ENCODE measurements at regions not wholly inside any gene's neighbourhood (a gene's known extent, or its start where the extent isn't known, plus 50 kb on each side); places are given as distances from the start of the nearest gene placed in this dataset.
A peak's percentile ranks its signal among the peaks of the same experiment; 100 is the strongest.
"Not testable (repeated sequence)": the region's sequence is repeated elsewhere in the genome, so short reads cannot be mapped to it uniquely, and the experiment has no call there.

GRCh38 chr2:176424746-176425145 is 155.5 kb downstream of the MTX2 start:
- no peak for DNase-seq (ENCODE audit: low read depth in 2 of 2)

- DNase-seq (ENCODE audit: low read depth in 2 of 2), result no peak
Measured at GRCh38 chr2:176427549-176427948, 158.3 kb downstream of the MTX2 start.

DNA sequence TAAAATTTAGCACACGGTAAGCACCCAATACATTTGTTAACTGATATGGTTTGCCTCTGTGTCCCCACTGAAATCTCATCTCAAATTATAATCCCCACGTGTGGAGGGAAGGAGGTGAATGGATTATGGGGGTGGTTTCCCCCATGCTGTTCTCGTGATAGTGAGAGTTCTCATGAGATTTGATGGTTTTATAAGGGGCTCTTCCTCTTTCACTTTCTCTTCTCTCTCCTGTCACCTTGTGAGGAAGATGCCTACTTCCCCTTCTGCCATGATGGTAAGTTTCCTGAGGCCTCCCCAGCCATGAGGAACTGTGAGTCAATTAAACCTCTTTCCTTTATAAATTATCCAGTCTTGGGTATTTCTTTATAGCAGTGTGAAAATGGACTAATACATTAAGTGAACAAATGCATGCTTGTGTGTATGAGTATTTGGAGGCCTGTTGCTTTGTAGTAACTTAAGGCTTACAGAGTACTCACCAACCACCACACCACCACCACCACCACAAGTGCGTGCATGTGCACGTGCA is 159.8 kb downstream of the MTX2 start:
- not testable (repeated sequence) for DNase-seq (ENCODE audit: low read depth in 2 of 2)

DNA sequence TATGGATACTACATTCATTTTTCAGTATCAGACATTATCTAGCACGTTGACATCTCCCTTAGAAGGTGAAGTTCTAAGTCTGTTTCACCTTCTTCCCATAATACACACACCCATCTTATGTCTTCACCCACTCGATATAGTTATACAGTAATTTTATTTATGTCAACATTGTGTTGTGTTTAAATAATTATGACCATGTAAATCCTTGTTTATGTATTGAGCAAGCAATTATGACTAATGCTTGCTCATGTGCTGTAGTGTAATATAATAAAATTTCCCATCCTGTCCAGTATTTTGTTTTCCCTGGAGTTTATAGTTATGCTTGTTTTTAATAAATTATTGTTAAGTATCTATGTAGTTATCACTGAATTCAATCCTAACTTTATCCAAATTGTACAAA is 163.2 kb downstream of the MTX2 start:
- DNase-seq (ENCODE audit: low read depth in 2 of 2), result no peak

DNA sequence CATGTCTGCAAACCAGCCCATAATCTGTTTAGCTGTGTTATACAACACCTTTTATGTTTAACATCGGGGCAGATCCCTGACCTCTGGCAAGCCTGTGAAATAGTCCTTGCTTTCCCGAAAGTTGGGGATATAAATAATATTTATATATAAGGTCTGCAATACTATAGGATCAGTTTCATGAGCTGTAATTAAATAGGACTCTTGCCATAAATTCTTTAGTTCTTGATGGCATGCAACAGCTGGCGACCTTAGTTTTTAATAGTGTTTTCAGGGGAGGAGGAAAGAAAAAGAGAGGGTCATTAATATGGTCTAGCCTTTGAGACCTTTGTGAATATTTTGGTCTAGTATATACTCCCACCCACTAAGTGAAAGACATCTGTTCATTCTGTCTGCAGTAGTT is 166.5 kb downstream of the MTX2 start:
- no peak for DNase-seq (ENCODE audit: low read depth in 2 of 2)

DNA sequence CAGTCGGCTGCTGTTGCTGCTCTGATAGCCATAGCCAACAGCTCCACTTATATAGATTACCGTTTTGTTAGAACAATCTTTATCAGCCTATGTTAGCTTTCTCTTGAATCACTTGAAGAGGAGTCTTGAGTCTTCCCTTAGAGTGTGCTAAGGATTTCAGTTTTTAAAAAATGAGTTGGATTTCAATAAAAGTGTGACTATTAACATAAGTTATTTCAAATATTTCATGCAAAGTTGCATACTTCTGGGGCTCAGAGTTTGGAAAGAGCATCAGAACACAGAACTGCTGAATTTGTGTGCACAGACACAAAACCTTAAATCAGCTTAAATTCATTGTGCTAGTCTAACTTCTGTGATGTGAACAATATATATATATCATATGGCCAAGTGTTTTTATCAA is 174.7 kb downstream of the MTX2 start:
- DNase-seq (ENCODE audit: low read depth in 2 of 2), result no peak

DNA sequence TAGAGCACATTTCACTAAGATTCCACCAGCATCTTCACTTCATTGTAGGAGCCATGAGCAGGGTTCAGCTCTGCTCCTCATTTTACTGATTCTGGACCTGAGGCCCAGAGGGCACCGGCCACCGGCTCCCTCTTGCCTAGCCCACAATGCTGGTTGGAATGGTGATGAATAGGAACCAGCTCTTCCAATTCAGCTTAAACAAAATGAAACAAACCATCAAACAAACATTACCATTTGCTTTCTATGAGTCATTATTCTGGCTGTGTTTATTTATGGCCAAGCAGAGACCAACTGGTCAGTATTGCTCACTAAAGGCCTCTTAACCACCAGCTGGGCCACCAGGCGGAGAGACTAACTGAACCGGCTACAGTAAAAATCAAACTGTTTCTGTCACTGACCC is 176.7 kb downstream of the MTX2 start:
- no peak for DNase-seq (ENCODE audit: low read depth in 2 of 2)

DNA sequence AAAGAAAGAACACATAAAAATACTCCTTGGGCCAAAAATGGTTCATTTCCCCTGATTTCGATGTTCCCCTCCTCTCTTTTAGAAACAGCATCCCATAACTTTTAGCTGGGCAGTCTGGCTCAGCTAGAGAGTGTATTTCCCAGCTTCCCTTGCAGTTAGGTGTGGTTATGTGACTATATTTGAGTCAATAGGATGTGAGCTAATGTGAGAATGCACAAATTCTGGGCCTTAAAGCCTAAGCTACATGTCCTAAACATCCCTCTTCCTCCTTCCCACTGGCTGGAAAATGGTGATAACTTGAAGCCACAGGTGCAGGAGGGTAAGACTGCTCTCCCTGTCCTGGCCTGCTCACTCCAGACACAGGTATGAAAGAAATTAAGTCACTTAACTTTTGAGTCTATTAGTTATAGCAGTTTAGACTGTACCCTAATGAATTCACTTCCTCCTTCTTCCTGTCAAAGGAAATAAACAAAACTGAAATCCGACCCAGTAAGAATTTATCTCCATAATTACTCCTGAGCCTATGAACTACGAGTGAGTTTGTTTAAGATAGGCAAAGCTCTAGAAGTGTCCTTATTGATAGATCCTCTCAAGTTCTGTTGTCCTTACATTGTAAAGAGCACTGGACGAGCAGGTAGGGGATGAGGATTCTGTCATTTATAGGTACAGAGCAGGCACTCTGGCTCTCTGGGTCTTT is 177.6 kb downstream of the MTX2 start:
- no peak for DNase-seq (ENCODE audit: low read depth in 2 of 2)

- no peak for DNase-seq (ENCODE audit: low read depth in 2 of 2)
Measured at GRCh38 chr2:176447616-176448015, 178.4 kb downstream of the MTX2 start.

DNA sequence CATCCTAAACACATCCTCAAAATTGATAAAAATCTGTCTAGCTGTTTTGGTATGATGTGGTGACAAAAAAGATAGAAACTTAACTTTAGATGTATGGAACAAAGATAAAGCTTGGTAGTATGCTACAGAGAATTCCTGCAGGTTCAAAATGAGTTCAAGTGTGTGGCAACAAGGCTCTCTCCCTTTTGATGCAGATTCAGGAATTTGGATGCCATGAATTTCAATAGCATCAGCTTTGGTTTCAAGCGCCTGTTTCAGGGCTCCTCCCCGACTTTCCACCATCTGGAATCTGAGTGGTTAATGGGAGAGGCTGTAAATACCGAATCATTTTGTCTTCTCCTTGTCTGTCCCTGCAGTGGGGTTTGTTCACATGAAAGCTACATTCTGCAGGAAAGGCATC is 180.6 kb downstream of the MTX2 start:
- DNase-seq (ENCODE audit: low read depth in 2 of 2), result no peak

GRCh38 chr2:176453784-176454183 is 184.5 kb downstream of the MTX2 start:
- DNase-seq (ENCODE audit: low read depth in 2 of 2), result no peak

GRCh38 chr2:176454893-176455815 is 185.9 kb downstream of the MTX2 start:
- peak; percentile 78 to 80 for DNase-seq (ENCODE audit: low read depth in 2 of 2)

GRCh38 chr2:176455816-176456291 is 186.6 kb downstream of the MTX2 start:
- DNase-seq (ENCODE audit: low read depth in 2 of 2), result no peak

DNA sequence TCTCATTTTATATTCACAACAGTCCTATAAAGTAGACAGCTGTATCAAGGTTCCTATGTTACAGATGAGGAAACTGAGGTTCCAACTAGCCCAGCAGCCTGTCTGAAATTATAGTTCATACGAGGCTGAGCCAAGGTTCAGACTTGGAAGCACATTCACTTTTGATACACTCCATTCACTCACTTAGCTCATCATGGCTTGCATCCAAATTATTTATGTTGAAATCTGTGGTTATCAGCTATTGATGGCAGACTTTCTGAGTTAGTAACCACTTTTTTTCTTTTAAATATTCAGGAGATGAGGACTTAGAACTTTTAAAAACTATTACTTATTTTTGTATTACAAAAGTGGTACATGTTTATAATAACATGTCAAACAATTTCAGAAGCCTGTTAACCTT is 188.2 kb downstream of the MTX2 start:
- no peak for DNase-seq (ENCODE audit: low read depth in 2 of 2)

DNA sequence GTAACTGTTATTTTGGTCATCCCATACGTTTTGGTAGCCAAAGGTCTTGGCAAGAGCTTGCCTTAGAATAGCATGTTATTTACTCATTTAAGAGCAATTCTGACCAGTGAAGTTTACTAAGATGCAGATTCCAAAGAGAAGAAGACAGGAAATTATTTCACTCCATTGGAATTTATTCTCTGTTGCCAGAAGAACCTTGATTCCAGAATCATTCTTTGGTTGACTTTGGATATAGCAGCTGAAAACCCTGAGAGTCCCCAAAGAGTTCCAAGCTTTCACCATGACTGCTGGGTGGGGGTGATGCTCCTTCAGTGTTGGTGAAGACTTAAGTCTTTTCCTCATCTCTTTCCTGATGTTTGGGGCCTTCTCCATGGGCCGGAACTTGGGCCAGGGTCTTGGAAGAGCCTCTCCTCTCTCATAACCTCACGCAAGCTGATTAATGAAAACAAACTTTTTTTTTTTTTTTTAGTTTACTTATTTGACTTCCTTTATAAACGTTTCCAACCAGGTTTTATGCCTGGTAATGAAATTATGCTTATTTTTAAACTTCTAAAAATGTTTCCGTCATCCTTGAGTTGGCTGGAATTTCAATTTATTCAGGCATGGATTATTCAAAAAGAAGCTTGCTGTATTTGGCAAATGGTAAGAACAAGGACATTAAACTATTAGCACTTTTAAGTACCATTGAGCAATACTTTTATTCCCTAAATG is 192.0 kb downstream of the MTX2 start:
- DNase-seq (ENCODE audit: low read depth in 2 of 2), result no peak

- DNase-seq (ENCODE audit: low read depth in 2 of 2), result no peak
Measured at GRCh38 chr2:176461809-176462670, 192.8 kb downstream of the MTX2 start.

DNA sequence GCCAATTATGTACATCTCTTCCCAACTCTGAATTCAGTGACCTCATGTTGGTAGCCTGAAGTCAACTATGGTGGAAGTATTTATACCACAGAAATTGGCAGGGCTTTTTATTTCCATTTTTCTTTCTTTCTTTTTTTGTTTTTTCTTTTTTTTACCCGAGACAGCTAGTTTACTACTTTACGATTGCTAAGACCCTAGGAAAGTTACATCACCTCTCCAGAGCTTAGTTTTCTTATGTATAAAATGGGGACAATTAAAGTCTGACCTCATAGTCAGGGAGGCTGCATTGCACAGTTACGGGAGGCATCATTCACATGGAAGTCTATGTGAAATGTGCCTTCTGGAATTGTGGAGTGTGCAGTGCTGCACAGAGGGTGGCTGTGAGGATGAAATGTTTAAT is 194.3 kb downstream of the MTX2 start:
- no peak for DNase-seq (ENCODE audit: low read depth in 2 of 2)

GRCh38 chr2:176464886-176465564 is 195.8 kb downstream of the MTX2 start:
- no peak for DNase-seq (ENCODE audit: low read depth in 2 of 2)

DNA sequence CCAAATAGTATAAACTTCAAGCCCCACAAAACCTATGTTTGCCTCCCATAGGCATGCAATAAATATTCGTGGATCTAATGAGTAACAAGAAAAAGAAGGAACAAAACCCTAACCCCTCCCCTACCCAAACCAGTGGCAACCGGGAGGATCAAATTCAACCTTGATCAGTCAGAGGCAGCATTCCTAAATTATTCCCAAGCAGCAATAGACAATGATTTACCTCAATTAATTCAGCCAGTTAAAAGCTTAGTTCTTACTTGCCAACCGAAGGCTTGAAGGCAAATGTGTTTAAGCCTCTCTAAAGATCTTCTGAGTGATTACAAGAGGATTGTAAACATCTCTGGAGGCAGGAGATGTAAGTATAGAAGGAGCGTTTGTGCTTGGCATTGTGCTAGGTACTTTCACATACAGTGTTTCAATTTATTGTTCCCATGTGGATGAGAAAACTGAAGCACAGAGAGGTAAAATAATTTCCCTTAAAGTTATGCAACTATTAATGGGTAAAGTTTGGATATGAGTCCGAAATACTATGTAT is 197.7 kb downstream of the MTX2 start:
- no peak for DNase-seq (ENCODE audit: low read depth in 2 of 2)

GRCh38 chr2:176467595-176467994 is 198.4 kb downstream of the MTX2 start:
- DNase-seq (ENCODE audit: low read depth in 2 of 2), result no peak
